Loucy (cell line): ENCODE measurements at regions not wholly inside any gene's neighbourhood (a gene's known extent, or its start where the extent isn't known, plus 50 kb on each side); places are given as distances from the start of the nearest gene placed in this dataset.
A peak's percentile ranks its signal among the peaks of the same experiment; 100 is the strongest.

Source experiments
- H2AFZ ChIP-seq: fragments of 200-600 bp; sonication (generic); 2 replicates; pipeline ENCODE4 v1.6.0; 2016; ENCODE audit warnings: antibody characterized with exemption, mild to moderate bottlenecking, low read length, moderate library complexity
- H3F3A ChIP-seq: fragments of 200-600 bp; 2 replicates; pipeline ENCODE4 v1.6.0; 2016; ENCODE audit warnings: antibody characterized with exemption, low read depth, mild to moderate bottlenecking
- H3K27me3 ChIP-seq: fragments of 200-600 bp; sonication (generic); 2 replicates; pipeline ENCODE4 v1.6.1; 2014; ENCODE audit warnings: low read length, mild to moderate bottlenecking; ENCODE audit not compliant: insufficient read depth, poor library complexity, severe bottlenecking
- H3K36me3 ChIP-seq: fragments of 200-600 bp; sonication (generic); 2 replicates; pipeline ENCODE4 v1.6.1; 2016; ENCODE audit warnings: low read length; ENCODE audit not compliant: insufficient read depth
- H3K4me1 ChIP-seq: fragments of 200-600 bp; sonication (generic); 2 replicates; pipeline ENCODE4 v1.5.1; 2014; ENCODE audit warnings: low read length, mild to moderate bottlenecking; ENCODE audit not compliant: insufficient read depth, poor library complexity, severe bottlenecking
- H3K4me2 ChIP-seq: fragments of 200-600 bp; sonication (generic); 2 replicates; pipeline ENCODE4 v1.6.0; 2014; ENCODE audit warnings: antibody characterized with exemption, low read length, low read depth, mild to moderate bottlenecking; ENCODE audit not compliant: poor library complexity, severe bottlenecking
- H3K4me3 ChIP-seq: fragments of 200-600 bp; sonication (generic); 2 replicates; pipeline ENCODE4 v1.5.1; 2014; ENCODE audit warnings: low read length, mild to moderate bottlenecking, mixed read lengths; ENCODE audit not compliant: poor library complexity, severe bottlenecking
- H3K79me2 ChIP-seq: fragments of 200-600 bp; sonication (generic); 2 replicates; pipeline ENCODE4 v1.6.1; 2014; ENCODE audit warnings: low read length; ENCODE audit not compliant: insufficient read depth
- H3K9ac ChIP-seq: fragments of 200-600 bp; sonication (generic); 2 replicates; pipeline ENCODE4 v1.6.0; 2014; ENCODE audit warnings: mild to moderate bottlenecking, low read depth, low read length, moderate library complexity; ENCODE audit not compliant: poor library complexity, severe bottlenecking
- H3K9me2 ChIP-seq: fragments of 200-600 bp; sonication (generic); replicated peaks from 2 replicates; pipeline ENCODE4 v1.6.1; 2016; ENCODE audit warnings: low read depth, low read length, mixed read lengths
- H3K9me3 ChIP-seq: fragments of 200-600 bp; sonication (generic); 2 replicates; pipeline ENCODE4 v1.6.1; 2014; ENCODE audit warnings: mild to moderate bottlenecking, antibody characterized with exemption, low read length, low read depth; ENCODE audit not compliant: insufficient read depth
- H4K20me1 ChIP-seq: fragments of 200-600 bp; sonication (generic); 2 replicates; pipeline ENCODE4 v1.6.0; 2014; ENCODE audit warnings: antibody characterized with exemption, low read length, mild to moderate bottlenecking; ENCODE audit not compliant: insufficient read depth, poor library complexity, severe bottlenecking
- EZH2phosphoT487 ChIP-seq: fragments of 200-600 bp; IDR thresholded peaks from 2 replicates; pipeline ENCODE4 v1.6.1; 2018; ENCODE audit warnings: antibody characterized with exemption, mild to moderate bottlenecking, moderate library complexity, borderline replicate concordance
- TF ChIP-seq, protein P1 (sequence below): fragments of 200-600 bp; sonication (generic); conservative IDR thresholded peaks from 2 replicates; pipeline ENCODE4 v1.5.1; 2014; ENCODE audit warnings: mild to moderate bottlenecking, antibody characterized with exemption, low read length

DNA sequence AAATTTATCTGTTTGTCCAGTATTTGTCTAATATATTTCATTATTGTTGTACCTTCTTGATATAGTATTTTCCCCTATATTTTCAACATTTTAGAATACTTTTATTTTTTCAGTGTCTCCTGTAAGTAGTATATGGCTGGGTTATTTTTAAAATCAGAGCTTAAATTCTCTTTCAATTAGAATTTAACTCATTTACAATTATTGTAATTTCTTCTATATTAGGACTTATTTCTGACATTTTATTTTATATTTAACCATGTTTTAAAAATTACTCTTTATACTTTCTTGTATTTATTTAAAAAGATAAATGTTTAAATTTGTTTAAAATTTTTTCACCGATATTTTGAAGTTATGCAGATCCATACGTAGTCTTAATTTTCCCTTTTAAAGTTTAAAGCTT lies 220.0 kb upstream of the NPVF start:
- Histone ChIP-seq H3F3A (no peaks in the 10 kb centered on the region), H3K4me1 (no peaks in the 10 kb centered on the region)

DNA sequence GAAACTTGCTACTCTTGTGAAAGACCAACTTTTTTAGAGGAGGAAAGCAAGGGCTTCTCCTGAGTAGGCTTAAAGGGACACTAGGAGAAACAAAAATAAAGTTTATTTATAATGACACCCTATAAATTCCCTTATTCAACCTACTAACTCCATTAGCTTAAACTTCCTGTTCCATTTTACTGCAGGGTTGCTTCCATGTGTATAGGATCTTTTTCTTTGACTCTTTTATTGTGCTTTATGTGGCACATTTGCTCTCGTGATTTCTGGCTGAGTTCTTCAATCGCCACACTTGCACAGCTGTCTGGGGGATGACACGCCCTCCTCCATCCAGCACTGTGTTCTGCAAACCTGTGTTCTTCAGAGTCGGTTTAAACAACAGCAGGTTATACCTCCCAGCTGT lies 225.7 kb upstream of the NPVF start:
- no peaks in the 10 kb centered on the region for H3K9me2 ChIP-seq
- no peaks in the 10 kb centered on the region for H3F3A ChIP-seq
- TF ChIP-seq, protein P1, sequence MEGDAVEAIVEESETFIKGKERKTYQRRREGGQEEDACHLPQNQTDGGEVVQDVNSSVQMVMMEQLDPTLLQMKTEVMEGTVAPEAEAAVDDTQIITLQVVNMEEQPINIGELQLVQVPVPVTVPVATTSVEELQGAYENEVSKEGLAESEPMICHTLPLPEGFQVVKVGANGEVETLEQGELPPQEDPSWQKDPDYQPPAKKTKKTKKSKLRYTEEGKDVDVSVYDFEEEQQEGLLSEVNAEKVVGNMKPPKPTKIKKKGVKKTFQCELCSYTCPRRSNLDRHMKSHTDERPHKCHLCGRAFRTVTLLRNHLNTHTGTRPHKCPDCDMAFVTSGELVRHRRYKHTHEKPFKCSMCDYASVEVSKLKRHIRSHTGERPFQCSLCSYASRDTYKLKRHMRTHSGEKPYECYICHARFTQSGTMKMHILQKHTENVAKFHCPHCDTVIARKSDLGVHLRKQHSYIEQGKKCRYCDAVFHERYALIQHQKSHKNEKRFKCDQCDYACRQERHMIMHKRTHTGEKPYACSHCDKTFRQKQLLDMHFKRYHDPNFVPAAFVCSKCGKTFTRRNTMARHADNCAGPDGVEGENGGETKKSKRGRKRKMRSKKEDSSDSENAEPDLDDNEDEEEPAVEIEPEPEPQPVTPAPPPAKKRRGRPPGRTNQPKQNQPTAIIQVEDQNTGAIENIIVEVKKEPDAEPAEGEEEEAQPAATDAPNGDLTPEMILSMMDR = no peak
- TF ChIP-seq EZH2phosphoT487 = no peak
- H3K79me2 ChIP-seq = no peaks in the 10 kb centered on the region
- no peak overlapping the region for H3K4me3 ChIP-seq
- no peak overlapping the region for H2AFZ ChIP-seq
- no peak overlapping the region for H3K9ac ChIP-seq
- H3K27me3 ChIP-seq = no peaks in the 10 kb centered on the region
- H4K20me1 ChIP-seq = no peaks in the 10 kb centered on the region
- H3K36me3 ChIP-seq = no peaks in the 10 kb centered on the region
- H3K9me3 ChIP-seq = no peaks in the 10 kb centered on the region
- H3K4me2 ChIP-seq = no peak overlapping the region
- H3K4me1 ChIP-seq = no peaks in the 10 kb centered on the region

More for the DNA sequence above, 220.0 kb upstream of the NPVF start:
- H3K9me3 ChIP-seq = 0 out of 2 replicates have a peak, but pooled peaks cover 6% of the 10 kb centered on the region
- no peak overlapping the region for H3K9ac ChIP-seq
- no peaks in the 10 kb centered on the region for H3K79me2 ChIP-seq
- no peaks in the 10 kb centered on the region for H3K9me2 ChIP-seq
- no peaks in the 10 kb centered on the region for H4K20me1 ChIP-seq
- no peaks in the 10 kb centered on the region for H3K27me3 ChIP-seq
- no peaks in the 10 kb centered on the region for H3K36me3 ChIP-seq
- no peak overlapping the region for H2AFZ ChIP-seq
- TF ChIP-seq, protein P1 = no peak
- no peak for TF ChIP-seq EZH2phosphoT487
- no peak overlapping the region for H3K4me3 ChIP-seq
- no peak overlapping the region for H3K4me2 ChIP-seq

DNA sequence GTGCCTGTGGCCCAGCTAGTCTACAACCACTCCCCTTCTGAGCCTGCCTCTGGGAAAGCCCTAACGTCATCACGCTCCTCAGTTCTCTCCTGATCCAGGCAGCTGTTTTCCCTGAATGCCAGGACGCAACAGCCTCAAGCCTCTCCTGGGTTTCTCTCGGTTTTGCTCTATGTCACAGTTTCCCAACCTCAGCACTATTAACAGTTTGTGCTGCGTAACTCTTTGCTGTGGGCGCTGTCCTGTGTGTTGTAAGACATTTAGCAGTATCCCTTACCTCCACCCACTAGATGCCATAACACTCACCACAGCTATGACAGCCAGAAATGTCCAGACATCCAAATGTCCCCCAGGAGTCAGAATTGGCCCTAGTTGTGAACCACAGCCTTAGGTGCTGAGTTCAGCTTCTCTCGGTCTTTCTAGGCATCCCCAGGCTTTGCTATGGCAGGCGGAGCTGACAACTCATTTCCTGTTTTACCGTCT lies 226.3 kb upstream of the NPVF start:
- no peaks in the 10 kb centered on the region for H3K27me3 ChIP-seq
- no peak overlapping the region for H3K4me2 ChIP-seq
- H3K9me2 ChIP-seq = no peaks in the 10 kb centered on the region
- H3K79me2 ChIP-seq = no peaks in the 10 kb centered on the region
- no peaks in the 10 kb centered on the region for H3K36me3 ChIP-seq
- H4K20me1 ChIP-seq = no peaks in the 10 kb centered on the region
- 0 out of 2 replicates have a peak overlapping the region, but pooled peaks have one; percentile 41 for H2AFZ ChIP-seq
- no peak for TF ChIP-seq EZH2phosphoT487
- TF ChIP-seq, protein P1 = no peak
- H3K4me1 ChIP-seq = no peaks in the 10 kb centered on the region
- H3F3A ChIP-seq = no peaks in the 10 kb centered on the region
- H3K9me3 ChIP-seq = no peaks in the 10 kb centered on the region
- no peak overlapping the region for H3K4me3 ChIP-seq
- no peak overlapping the region for H3K9ac ChIP-seq
